H9 (cell line): ENCODE measurements at regions not wholly inside any gene's neighbourhood (a gene's known extent, or its start where the extent isn't known, plus 50 kb on each side); places are given as distances from the start of the nearest gene placed in this dataset.

ENCODE experiments used
- DNase-seq: peaks from one replicate; pipeline ENCODE4 v3.0.0-alpha.2; 2017
- H2AFZ ChIP-seq: one replicate; pipeline ENCODE4 v1.6.1; 2013; ENCODE audit warnings: mild to moderate bottlenecking, low read length, control low read depth, moderate library complexity
- H2AK5ac ChIP-seq: 2 replicates; pipeline ENCODE4 v1.6.1; 2013; ENCODE audit warnings: low read length, control low read depth, mixed read lengths; ENCODE audit not compliant: insufficient read length
- H2BK120ac ChIP-seq: one replicate; pipeline ENCODE4 v1.6.1; 2013; ENCODE audit warnings: low read depth, mild to moderate bottlenecking, low read length, control low read depth, inconsistent platforms; ENCODE audit not compliant: poor library complexity, severe bottlenecking
- H2BK12ac ChIP-seq: 2 replicates; pipeline ENCODE4 v1.6.1; 2013; ENCODE audit warnings: low read length, control low read depth, mixed read lengths, low read depth; ENCODE audit not compliant: insufficient read length
- H2BK15ac ChIP-seq: 2 replicates; pipeline ENCODE4 v1.6.1; 2013; ENCODE audit warnings: low read depth, low read length, control low read depth
- H2BK20ac ChIP-seq: one replicate; pipeline ENCODE4 v1.6.1; 2013; ENCODE audit warnings: low read depth, mild to moderate bottlenecking, low read length, control low read depth, inconsistent platforms; ENCODE audit not compliant: poor library complexity, severe bottlenecking
- H2BK5ac ChIP-seq: 2 replicates; pipeline ENCODE4 v1.6.1; 2013; ENCODE audit warnings: low read length, control low read depth, mixed read lengths; ENCODE audit not compliant: insufficient read length
- H3K14ac ChIP-seq: 2 replicates; pipeline ENCODE4 v1.6.1; 2013; ENCODE audit warnings: low read length, control low read depth; ENCODE audit not compliant: insufficient read depth
- H3K18ac ChIP-seq: 2 replicates; pipeline ENCODE4 v1.6.1; 2013; ENCODE audit warnings: low read depth, mild to moderate bottlenecking, mixed read lengths, low read length, control low read depth; ENCODE audit not compliant: insufficient read length
- H3K23ac ChIP-seq: 2 replicates; pipeline ENCODE4 v1.6.1; 2013; ENCODE audit warnings: low read length, control low read depth, mixed read lengths, low read depth; ENCODE audit not compliant: insufficient read length
- H3K23me2 ChIP-seq: 2 replicates; pipeline ENCODE4 v1.6.1; 2013; ENCODE audit warnings: low read depth, mild to moderate bottlenecking, mixed read lengths, low read length, control low read depth; ENCODE audit not compliant: insufficient read length, poor library complexity, severe bottlenecking
- H3K27ac ChIP-seq: 2 replicates; pipeline ENCODE4 v1.5.1; 2013; ENCODE audit warnings: low read length, control low read depth, mixed read lengths, low read depth; ENCODE audit not compliant: insufficient read length
- H3K27me3 ChIP-seq: 2 replicates; pipeline ENCODE4 v1.6.1; 2013; ENCODE audit warnings: low read length, control low read depth, inconsistent platforms; ENCODE audit not compliant: insufficient read depth
- H3K4ac ChIP-seq: 2 replicates; pipeline ENCODE4 v1.6.1; 2013; ENCODE audit warnings: low read depth, mild to moderate bottlenecking, control low read depth, inconsistent platforms, low read length, moderate library complexity
- H3K4me1 ChIP-seq: 2 replicates; pipeline ENCODE4 v1.6.1; 2013; ENCODE audit warnings: low read length, control low read depth, inconsistent platforms; ENCODE audit not compliant: insufficient read depth
- H3K4me2 ChIP-seq: 2 replicates; pipeline ENCODE4 v1.6.1; 2013; ENCODE audit warnings: low read length, control low read depth, mixed read lengths; ENCODE audit not compliant: insufficient read length, insufficient read depth
- H3K56ac ChIP-seq: 2 replicates; pipeline ENCODE4 v1.6.1; 2013; ENCODE audit warnings: low read depth, mild to moderate bottlenecking, mixed read lengths, low read length, control low read depth; ENCODE audit not compliant: insufficient read length
- H3K79me1 ChIP-seq: 2 replicates; pipeline ENCODE4 v1.6.1; 2013; ENCODE audit warnings: low read depth, mild to moderate bottlenecking, moderate library complexity, low read length, control low read depth, inconsistent platforms; ENCODE audit not compliant: insufficient read depth, poor library complexity, severe bottlenecking
- H3K79me2 ChIP-seq: 2 replicates; pipeline ENCODE4 v1.6.1; 2013; ENCODE audit warnings: low read length, control low read depth, inconsistent platforms; ENCODE audit not compliant: insufficient read depth
- H3K9ac ChIP-seq: 2 replicates; pipeline ENCODE4 v1.6.1; 2013; ENCODE audit warnings: low read length, control low read depth, mixed read lengths; ENCODE audit not compliant: insufficient read length; ENCODE audit errors: extremely low read depth
- H3K9me3 ChIP-seq: one replicate; pipeline ENCODE4 v1.6.1; 2013; ENCODE audit warnings: low read depth, low read length, inconsistent platforms; ENCODE audit not compliant: control insufficient read depth
- H3T11ph ChIP-seq: one replicate; pipeline ENCODE4 v1.6.1; 2013; ENCODE audit warnings: mild to moderate bottlenecking, low read length, control low read depth, inconsistent platforms
- H4K20me1 ChIP-seq: one replicate; pipeline ENCODE4 v1.6.1; 2013; ENCODE audit not compliant: control insufficient read depth, insufficient read length, insufficient read depth
- H4K5ac ChIP-seq: 2 replicates; pipeline ENCODE4 v1.6.1; 2013; ENCODE audit warnings: low read depth, mild to moderate bottlenecking, mixed read lengths, low read length, control low read depth; ENCODE audit not compliant: insufficient read length
- H4K8ac ChIP-seq: replicated peaks from 2 replicates; pipeline ENCODE4 v1.6.1; 2013; ENCODE audit warnings: low read length, control low read depth, mixed read lengths, low read depth; ENCODE audit not compliant: insufficient read length
- H4K91ac ChIP-seq: 2 replicates; pipeline ENCODE4 v1.6.1; 2013; ENCODE audit warnings: low read depth, mild to moderate bottlenecking, moderate library complexity, mixed read lengths, low read length, control low read depth; ENCODE audit not compliant: insufficient read length
- H3K27ac Mint-ChIP-seq, 3 experiments: 2 replicates in 2 of 3; 3 replicates in 1 of 3; pipeline ENCODE4 v1.8.0; 2020 to 2021; ENCODE audit warnings: mixed read lengths in 3 of 3, mild to moderate bottlenecking in 1 of 3, moderate library complexity in 1 of 3
- H3K27me3 Mint-ChIP-seq: 2 replicates; pipeline ENCODE4 v1.8.0; 2021; ENCODE audit warnings: low read depth, mild to moderate bottlenecking, moderate library complexity, mixed read lengths
- H3K36me3 Mint-ChIP-seq, 3 experiments: 2 replicates in 2 of 3; 3 replicates in 1 of 3; pipeline ENCODE4 v1.8.0; 2020 to 2021; ENCODE audit warnings: low read depth in 3 of 3, mixed read lengths in 3 of 3; ENCODE audit not compliant: insufficient read depth in 1 of 3
- H3K4me1 Mint-ChIP-seq, 2 experiments: 2 replicates each; pipeline ENCODE4 v1.8.0; 2020; ENCODE audit warnings: mixed read lengths in 2 of 2
- H3K4me3 Mint-ChIP-seq, 2 experiments: 2 replicates in 1 of 2; 3 replicates in 1 of 2; pipeline ENCODE4 v1.8.0; 2020 to 2021; ENCODE audit warnings: mild to moderate bottlenecking in 2 of 2, mixed read lengths in 2 of 2, moderate library complexity in 1 of 2
- H3K9me3 Mint-ChIP-seq, 2 experiments: 2 replicates in 1 of 2; 3 replicates in 1 of 2; pipeline ENCODE4 v1.8.0; 2020; ENCODE audit warnings: mild to moderate bottlenecking in 2 of 2, mixed read lengths in 2 of 2, moderate library complexity in 1 of 2
- CTCF ChIP-seq: fragments of 200-600 bp; sonication (generic); conservative IDR thresholded peaks from 3 replicates; pipeline ENCODE4 v1.8.0; 2021; ENCODE audit warnings: antibody characterized with exemption, mild to moderate bottlenecking

- Histone ChIP-seq H3K9ac (no peak overlapping the region), H3T11ph (no peak overlapping the region), H2BK5ac (no peak overlapping the region), H4K5ac (no peak overlapping the region), H3K18ac (no peak overlapping the region), H3K14ac (no peak overlapping the region), H2AFZ (no peak overlapping the region), H3K4ac (no peak overlapping the region), H3K23ac (no peak overlapping the region), H3K9me3 (no peaks in the 10 kb centered on the region), H2AK5ac (no peak overlapping the region), H3K56ac (no peak overlapping the region), H4K8ac (no peak overlapping the region), H3K27me3 (no peaks in the 10 kb centered on the region), H4K20me1 (no peaks in the 10 kb centered on the region), H2BK20ac (no peak overlapping the region), H3K4me2 (no peak overlapping the region), H3K79me1 (no peaks in the 10 kb centered on the region), H3K79me2 (no peaks in the 10 kb centered on the region), H4K91ac (no peak overlapping the region), H2BK120ac (no peak overlapping the region), H2BK15ac (no peak overlapping the region), H2BK12ac (no peak overlapping the region), H3K4me1 (no peaks in the 10 kb centered on the region), H3K27ac (no peak overlapping the region), H3K23me2 (no peaks in the 10 kb centered on the region)
- DNase-seq = no peak
- Mint-ChIP-seq H3K9me3 (no peaks in the 10 kb centered on the region), H3K36me3 (no peaks in the 10 kb centered on the region), H3K4me1 (no peaks in the 10 kb centered on the region), H3K4me3 (no peak overlapping the region), H3K27me3 (no peaks in the 10 kb centered on the region), H3K27ac (no peak overlapping the region; a peak in 1 of 7 replicates)
- no peak for TF ChIP-seq CTCF
Observed at GRCh38 chr11:105226091-105226490, 86.5 kb upstream of the CARD18 start.
